ENCODE measurements at regions not wholly inside any gene's neighbourhood (a gene's known extent, or its start where the extent isn't known, plus 50 kb on each side); places are given as distances from the start of the nearest gene placed in this dataset.
"Not testable (repeated sequence)": the region's sequence is repeated elsewhere in the genome, so short reads cannot be mapped to it uniquely, and the experiment has no call there.

DNA sequence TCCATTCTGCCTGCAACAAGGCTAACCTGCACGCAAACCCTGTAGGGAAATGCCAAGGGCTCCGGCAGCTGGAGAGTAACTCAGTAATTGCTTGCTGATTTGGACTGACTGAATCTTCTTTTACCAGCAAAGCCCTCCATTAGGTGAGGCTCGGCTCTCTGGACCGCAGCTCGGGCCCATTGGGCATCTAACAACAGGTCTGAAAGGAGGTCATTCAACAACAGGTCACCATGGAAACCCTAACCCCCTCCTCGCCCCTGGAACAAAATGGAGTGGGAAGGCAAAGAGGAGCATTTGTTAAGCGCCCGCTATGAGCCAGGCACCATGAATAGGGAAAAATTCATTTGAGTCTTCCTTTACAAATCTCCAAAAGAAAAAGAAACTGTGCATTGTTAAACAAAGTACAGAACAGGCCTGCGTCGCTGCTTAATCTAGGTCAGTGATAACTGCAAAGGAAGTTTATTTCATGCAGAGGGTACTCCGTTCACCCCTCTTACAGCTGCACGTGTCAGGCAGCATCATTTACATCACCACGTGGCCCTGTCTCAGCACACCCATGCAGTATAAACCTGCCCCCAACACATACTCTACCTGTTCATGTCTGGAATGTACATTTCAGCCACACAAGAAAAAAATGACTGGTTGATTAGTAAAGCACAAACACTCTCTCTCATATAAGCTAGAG is 248.8 kb upstream of the NEBL start:
- DNase-seq, result peak in 44 of 56 donors; percentile 12 to 73 (median 42)

DNA sequence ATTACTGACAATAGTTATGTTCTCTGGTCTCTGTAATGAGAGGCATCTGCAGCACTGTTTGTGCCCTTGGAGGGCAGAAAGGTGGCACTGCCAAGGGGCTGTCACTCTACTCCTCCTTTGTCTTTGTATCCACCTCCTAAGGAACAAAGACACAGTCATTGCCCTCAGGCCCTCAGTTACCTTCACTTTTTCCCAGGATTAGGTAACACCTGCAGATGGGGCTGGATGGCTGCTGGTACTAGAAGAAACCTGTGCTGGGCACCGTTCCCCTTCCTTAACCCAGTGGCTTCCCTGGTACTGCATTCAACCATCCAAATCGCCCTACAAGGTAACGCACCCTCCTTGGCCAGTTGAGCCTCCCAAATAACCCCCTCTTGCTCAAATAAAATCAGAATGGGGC is 246.9 kb upstream of the NEBL start:
- DNase-seq, result no peak

DNA sequence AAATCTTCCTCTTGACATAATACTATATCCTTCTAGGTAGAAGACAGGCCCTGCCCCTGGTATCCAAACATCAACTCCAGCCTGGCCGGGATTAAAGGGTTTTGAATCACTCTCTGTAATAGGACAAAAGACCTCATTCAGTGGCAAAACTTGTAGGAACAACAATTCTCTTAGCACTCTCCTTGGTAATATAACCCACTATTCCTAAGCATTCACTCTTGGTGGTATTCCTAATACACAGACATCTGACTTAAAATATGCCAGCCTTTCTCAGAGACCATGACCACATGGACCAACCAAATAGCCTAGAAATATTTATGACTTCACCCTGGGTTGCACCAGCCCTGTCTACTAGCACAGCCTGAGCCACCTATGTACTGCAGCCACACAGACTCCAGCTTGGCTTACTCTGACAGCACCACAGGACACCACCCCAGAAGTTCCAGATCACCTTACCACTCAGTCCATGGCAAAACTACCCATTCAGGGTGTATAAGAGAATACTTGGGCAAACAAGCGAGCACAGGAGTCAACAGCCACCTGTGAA is 244.9 kb upstream of the NEBL start:
- DNase-seq, result peak in 2 of 56 donors; percentile 5 to 8

DNA sequence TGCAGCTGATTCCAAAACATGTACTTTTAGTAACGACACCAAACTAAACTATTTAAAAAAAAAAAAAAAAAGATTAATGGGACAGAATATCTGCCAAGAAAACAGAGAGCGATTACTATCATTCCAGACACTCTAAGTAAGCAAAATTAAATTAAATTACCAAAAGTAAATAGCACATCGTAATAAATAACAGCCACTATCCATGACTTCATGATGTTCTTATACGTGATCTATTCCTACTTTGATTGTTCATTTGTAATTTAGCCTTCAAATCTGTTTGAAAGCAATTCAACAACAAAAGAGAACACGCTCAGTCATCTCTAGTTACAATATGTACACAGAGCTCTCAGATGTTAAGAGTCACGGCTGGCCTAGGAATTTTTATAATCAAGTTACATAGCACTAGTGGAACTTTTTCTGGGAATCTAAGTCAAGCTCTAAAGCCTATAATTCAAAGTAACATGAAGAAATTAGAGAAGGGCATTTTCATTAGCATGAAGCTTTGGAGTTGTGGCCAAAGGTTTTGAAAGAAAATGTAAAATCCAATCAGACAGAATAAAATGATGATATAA is 241.7 kb upstream of the NEBL start:
- no peak for DNase-seq

DNA sequence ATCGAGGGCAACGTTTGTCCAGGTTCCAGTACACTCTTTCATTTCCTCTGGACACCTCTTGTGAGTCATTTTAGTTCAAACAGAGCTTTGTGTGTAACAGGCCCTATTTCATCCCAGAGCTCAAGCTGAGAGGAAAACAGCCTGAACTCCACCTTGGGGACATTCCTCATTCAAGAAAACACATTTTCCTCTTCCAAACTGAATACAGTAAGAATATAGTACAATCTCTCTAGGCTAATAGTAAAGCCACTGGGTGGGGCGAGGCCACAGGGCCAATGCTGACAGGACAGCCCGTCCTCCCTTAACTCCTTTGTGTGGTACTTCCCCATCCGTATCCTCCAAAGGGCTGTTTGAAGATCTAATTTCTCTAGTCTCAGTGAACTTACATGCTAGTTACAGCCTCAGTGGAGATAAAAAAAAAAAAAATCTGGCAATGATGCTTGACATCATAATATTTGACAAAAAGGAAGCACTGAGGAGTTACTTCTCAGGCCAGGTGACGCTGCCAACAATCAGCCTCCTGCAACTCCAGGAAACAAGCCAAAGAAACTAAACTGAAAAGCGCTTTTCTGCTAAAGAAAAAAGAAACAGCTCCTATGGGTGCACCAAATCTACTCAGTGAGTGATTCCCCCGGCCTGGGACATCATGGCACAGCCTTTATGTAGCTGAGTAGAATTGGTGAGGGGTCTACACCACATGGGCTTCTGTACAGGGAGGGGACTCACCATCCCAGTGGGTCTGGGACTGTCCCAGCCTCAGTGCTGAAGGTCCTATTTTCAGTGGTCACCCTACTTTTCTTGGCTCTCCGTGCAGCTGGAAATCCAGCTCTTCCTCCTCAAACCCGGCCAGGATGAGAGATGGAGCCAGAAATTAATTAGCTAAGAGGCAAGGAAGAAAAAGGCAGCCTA is 238.2 kb upstream of the NEBL start:
- peak in 10 of 56 donors; percentile 5 to 48 (median 28) for DNase-seq

DNA sequence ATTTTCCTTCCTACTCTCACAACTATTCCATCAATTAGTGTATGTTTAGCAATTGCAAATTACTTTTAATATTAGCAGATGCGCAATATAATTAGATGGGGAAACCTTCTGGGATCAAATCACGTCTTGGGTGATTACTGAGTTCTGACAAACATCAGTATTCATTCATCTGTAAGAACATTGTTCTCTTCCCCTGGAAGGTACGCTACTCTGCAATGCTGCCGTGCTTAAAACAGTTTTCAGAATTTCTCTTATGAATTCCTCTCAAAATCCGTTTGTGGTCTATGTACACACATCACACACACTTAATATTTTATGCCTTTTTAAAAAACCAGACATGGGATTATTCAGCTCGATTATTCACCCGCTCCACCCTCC is 237.5 kb upstream of the NEBL start:
- no peak for DNase-seq

DNA sequence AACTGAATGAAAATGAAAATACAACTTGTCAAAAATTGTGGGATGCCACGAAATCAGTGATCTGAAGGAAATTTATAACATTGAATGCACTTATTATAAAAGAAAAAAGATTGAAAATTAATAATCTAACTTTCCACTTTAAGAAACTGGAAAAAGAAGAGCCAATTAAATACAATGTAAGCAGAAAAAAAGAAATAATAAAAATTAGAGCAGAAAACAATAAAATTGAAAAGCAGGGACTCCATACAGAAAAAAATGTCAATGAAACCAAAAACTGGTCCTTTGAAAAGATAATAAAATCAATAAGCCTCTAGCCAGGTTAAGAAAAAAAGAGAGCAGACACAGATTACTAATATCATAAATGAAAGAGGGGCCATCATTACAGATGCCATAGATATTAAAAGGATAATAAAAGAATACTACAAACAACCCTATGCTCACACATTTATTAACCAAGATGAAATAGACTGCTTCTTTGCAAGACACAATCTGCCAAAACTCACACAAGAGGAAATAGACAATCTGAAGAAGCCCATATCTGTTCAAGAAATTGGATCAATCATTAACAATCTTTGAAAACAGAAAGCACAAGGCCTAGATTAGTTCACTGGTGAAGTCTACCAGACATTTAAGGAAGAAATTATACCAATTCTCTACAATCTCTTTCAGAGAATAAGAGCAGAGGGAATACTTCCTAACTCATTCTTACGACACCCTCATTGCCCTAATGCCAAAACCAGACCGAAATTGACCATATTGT is 233.8 kb upstream of the NEBL start:
- DNase-seq, result no peak

DNA sequence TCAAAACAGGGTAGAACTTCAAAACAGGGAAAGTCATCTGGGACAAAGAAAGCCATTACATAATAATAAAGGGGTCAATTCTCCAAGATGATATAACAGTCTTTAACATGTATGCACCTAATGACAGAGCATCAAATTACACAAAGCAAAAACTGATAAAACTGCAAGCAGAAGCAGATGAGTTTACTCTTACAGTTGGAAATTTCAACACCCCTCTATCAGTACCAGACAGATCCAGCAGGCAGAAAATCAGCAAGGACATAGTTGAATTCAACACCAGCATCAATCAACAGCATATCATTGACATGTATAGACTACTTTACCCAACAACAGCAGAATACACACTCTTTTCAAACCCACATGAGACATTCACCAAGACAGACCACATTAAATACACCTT is 233.0 kb upstream of the NEBL start:
- DNase-seq, result no peak

DNA sequence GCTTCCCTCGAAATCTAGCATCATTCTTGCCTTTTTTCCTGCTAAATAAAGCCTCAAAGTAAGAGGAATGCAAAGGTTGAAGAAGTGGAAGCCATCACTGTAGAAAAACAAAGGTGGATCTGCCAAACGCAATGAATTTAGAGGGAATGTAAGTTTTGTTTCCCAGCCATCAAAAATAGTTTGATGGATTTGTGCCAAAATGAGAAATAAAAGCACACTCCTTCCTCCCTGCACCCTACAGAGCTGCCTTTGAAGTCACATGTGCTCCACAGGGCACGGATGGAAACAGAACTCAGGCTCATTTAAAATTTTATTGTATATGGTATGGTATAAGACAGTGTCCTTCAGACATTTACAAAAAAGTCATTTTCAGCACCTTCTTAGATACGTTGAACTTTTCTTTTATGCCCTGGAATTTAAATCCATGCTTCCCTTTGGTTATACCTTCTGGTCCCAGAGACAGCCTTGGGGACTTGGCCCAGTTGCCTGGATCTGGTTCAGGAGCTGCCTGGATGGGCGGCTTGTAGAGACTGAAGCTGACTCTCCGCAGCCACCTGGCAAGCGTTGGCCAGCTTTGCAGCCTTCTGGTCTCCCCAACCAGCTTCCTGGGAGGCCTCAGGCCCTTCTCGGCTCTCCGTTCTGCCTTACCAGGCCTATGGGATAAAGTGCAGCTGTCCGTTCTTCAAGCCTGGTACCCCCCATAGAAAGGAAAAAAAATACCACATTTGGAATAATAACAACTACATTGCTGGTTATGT is 228.5 kb upstream of the NEBL start:
- DNase-seq, result no peak

DNA sequence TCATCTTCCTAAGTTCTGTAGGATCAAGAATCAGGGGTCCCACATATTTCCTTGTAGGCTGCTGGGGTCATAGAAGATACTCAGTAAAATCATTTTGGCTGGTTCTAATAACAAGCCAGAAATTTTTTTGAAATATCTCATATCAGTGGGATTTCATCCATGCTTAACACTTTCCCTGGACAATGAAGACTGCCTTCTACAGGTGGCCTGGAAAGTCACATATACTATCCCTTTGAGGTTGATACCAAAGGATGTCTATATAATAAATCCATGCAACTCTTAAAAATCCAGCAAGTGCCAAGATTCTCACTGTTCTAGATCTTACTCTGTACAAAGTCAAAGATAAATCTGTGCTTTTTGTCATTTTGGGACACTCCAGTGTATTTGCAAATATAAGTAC is 225.8 kb upstream of the NEBL start:
- DNase-seq, result no peak

DNA sequence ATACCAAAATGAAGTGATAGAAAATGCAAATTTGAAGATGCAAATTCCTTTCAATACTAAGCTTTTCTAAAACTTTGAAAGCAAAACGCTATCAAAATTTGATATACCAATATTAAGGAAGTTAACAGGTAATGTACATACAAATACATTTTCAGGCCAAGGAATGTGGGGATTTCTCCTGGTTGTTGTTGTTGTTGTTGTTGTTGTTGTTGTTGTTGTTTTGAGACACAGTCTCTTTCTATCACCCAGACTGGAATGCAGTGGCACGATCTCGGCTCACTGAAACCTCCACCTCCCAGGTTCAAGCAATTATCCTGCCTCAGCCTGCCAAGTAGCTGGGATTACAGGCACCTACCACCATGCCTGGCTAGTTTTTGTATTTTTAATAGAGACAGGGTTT is 224.7 kb upstream of the NEBL start:
- not testable (repeated sequence) for DNase-seq

DNA sequence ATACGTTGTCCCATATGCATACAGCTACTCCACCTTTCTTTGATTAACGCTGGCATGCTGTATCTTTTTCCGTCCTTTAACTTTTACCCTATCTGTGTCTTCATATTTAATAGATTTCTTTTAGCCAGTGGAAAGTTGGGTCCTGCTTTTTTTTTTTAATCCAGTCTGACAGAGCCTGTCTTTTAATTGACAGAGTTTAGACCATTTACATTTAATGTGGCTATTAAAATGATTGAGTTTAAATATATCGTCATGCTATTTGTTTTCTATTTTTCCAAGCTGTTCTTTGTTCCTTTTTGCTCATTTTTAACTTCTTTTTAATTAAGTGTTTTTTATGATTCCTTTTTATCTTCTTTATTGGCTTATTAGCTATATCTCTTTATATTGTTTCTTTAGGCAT is 217.6 kb upstream of the NEBL start:
- no peak for DNase-seq

DNA sequence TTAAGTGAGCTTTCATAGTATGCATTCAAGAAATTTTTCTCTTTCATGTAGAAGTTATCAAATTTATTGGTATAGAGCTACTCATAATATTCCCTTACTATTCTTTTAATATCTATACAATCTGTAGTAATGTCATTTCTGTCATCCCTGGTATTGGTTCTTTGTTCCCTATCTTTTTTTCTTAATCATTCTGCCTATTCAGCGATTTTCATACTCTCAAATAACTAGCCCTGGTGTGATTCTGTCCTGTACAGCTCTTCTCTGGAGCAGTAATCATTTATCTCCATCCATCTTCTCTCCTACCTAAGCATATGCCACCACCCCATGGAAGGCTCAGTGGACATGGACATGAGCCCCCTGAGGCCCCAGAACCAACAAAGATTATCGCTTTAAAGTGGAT is 213.2 kb upstream of the NEBL start:
- no peak for DNase-seq

DNA sequence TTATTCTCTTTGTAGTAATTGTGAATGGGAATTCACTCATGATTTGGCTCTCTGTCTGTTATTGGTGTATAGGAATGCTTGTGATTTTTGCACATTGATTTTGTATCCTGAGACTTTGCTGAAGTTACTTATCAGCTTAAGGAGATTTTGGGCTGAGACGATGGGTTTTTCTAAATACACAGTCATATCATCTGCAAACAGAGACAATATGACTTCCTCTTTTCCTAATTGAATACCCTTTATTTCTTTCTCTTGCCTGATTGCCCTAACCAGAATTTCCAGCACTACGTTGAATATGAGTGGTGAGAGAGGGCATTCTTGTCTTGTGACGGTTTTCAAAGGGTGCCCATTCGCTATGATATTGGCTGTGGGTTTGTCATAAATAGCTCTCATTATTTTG is 209.8 kb upstream of the NEBL start:
- not testable (repeated sequence) for DNase-seq

DNA sequence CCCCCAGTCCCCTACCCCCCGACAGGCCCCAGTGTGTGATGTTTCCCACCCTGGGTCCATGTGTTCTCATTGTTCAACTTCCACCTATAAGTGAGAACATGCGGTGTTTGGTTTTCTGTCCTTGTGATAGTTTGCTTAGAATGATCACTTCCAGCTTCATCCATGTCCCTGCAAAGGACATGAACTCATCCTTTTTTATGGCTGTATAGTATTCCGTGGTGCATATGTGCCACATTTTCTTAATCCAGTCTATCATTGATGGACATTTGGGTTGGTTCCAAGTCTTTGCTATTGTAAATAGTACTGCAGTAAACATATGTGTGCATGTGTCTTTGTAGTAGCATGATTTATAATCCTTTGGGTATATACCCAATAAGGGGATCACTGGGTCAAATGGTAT is 208.2 kb upstream of the NEBL start:
- not testable (repeated sequence) for DNase-seq

DNA sequence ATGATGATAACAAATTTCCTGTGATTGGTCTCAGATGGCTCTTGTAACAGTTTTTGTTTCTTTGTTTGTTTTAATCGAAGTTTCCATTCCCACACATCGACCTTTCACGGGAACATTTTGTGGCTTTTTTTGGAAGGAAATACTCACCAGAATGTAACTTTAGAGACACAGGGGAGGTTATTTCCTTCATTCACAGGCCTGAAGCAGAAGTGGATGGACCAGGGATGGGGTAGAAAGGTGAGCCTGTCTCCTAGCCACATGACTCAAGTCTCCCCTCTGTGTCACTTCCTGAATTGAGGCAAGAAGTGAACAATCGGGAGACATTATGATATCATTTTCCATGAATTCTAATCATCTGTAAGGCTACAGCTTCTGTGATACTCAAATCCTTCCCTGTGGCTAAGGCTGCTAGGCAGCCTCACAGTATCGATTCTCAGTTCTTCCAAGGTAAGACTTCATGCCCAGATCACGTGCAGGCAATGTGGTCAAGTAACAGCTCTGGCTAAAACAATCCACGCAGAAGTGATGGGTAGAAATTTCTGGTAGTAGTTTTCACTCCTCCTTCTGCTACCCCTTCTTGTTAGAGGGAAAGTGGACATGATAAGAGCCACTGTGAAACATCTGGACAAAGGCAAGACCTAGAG is 203.9 kb upstream of the NEBL start:
- no peak for DNase-seq

DNA sequence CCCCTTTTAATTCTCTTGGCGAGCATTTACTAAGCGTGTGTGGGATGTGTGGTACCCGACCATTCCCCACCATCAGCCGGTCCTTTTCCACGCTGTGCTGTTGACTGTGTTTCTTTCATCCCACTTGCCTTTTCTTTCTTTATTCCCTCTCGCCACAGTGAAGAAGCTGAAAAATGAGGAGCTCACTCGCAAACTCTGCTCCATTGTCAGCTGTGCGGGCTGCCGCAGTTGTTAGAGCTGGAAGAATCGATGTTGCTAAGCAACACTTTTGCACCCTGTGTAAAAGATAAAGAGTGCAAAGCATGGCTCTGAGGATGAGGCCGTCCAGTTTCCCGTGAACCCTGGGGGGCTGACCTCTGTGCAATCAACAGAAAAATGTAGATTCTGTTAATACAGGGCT is 203.1 kb upstream of the NEBL start:
- DNase-seq, result peak in 22 of 56 donors; percentile 2 to 55 (median 24)

DNA sequence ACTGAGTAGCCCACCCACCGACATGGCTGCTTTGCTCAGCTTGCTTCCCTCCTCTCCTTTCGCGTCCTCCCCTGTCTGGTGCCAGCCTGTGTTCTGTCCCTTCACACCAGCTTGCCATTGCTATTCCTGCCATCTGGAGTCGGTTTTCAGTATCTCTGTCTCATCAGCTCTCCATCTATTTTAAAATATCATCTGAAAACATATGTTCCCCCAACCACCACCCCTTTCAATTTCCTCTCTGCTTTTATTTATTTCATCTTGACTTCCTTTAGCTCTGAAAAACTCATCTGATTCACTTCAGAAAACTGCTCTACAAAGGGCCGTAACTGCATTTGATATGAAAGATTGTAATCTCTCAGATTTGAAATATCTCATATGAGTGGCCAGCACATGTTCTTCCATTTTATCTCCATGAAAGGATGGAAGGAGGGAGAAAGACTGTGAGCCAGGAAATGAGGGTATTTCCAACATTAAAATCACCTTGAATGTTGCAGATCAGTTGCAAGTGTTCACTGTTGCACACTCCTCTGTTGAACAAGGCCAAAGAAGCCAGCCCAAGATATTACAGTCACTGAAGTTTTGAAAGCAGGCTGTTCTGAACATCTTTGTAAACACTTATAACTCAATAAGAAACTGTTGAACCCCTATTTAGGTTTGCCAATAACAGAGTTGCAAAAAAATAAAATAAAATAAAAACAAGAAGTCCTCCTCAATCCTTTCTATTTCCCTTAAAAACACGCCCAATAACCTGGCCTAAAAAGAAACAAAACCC is 202.4 kb upstream of the NEBL start:
- DNase-seq, result no peak

DNA sequence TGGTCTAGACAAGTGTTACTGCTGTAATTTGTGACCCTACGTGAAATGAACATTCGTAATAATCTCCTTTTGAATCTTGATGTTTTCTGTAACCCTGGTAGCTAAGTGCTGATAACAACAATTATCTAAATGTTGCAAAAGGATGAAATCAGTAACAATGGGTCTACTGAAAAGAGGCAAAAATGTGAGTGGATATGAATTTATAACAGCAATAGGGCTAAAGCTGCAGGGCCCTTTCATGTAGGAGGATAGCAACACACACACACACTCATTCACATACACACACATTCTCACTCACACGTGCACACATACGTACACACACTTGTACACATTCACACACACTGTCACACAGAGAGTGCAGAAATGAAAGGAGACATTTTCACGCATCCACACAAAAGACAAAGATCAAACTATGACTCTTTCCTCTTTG is 200.8 kb upstream of the NEBL start:
- DNase-seq, result no peak

Measured in nucleus accumbens (tissue), 56 donors.